ENCODE measurements at regions not wholly inside any gene's neighbourhood (a gene's known extent, or its start where the extent isn't known, plus 50 kb on each side); places are given as distances from the start of the nearest gene placed in this dataset.
"Not testable (repeated sequence)": the region's sequence is repeated elsewhere in the genome, so short reads cannot be mapped to it uniquely, and the experiment has no call there.

DNA sequence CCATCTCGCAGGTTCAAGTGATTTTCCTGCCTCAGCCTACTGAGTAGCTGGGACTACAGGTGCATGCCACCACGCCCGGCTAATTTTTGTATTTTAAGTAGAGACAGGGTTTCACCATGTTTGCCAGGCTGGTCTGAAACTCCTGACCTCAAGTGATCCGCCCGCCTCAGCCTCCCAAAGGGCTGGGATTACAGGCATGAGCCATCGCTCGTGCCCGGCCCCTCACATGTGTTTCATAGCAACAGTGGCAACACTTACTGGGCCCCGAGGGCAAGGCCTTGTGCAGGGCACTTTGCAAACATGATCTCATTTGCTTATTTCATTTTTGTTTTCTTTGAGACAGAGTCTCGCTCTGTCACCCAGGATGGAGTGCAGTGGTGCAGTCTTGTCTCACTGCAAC, 171.7 kb upstream of the PPP1R26 start:
- H4K20me1 ChIP-seq (ENCODE audit: insufficient read depth, low read length); H3K4me1 ChIP-seq (ENCODE audit: control insufficient read depth, insufficient read depth, low read length); H2AK9ac ChIP-seq (replicated peaks; ENCODE audit: low read depth, low read length, poor library complexity); dilution Hi-C loops (cut with HindIII; ENCODE audit: low sequenced_read_pairs, unreplicated experiment); H4K8ac ChIP-seq (ENCODE audit: low read depth in 2 of 2, low read length in 2 of 2); H3K79me1 ChIP-seq (ENCODE audit: low read depth in 1 of 2, low read length in 2 of 2); H2BK5ac ChIP-seq (ENCODE audit: low read depth, low read length, poor library complexity, severe bottlenecking); intact Hi-C loops (cut with micrococcal nuclease); POLR2A ChIA-PET (ENCODE audit: unreplicated experiment); in situ Hi-C loops (cut with MboI; ENCODE audit: low sequenced_read_pairs); H3K4me2 ChIP-seq (ENCODE audit: low read depth, low read length); H3K14ac ChIP-seq (replicated peaks; ENCODE audit: low read depth, low read length); H2BK15ac ChIP-seq (ENCODE audit: low read depth, low read length); H3K4me3 ChIP-seq (ENCODE audit: insufficient read depth, low read depth, low read length); H2AFZ ChIP-seq (replicated peaks; ENCODE audit: low read length, poor library complexity); H3K4ac ChIP-seq (ENCODE audit: low read depth, low read length); H2BK120ac ChIP-seq (ENCODE audit: low read depth, low read length); H2AK5ac ChIP-seq (ENCODE audit: low read depth, low read length); H3K18ac ChIP-seq (ENCODE audit: low read depth, low read length); BruUV-seq (replicated peaks); H3K56ac ChIP-seq (ENCODE audit: extremely low read depth, insufficient read depth, low read length); H3K23ac ChIP-seq (ENCODE audit: low read depth, low read length); DNase-seq; H3K9me1 ChIP-seq (ENCODE audit: insufficient read depth, low read length); H3K27me3 ChIP-seq (ENCODE audit: control insufficient read depth, insufficient read depth, low read length); H3K9ac ChIP-seq (ENCODE audit: low read depth, low read length); CTCF ChIA-PET; H3K36me3 ChIP-seq (ENCODE audit: control insufficient read depth, insufficient read depth, low read length); H3K27ac ChIP-seq (ENCODE audit: insufficient read depth, low read length); H4K91ac ChIP-seq (ENCODE audit: insufficient read depth, low read depth, low read length); H2BK20ac ChIP-seq (ENCODE audit: low read depth, low read length); ATAC-seq (ENCODE audit: low read depth); H4K5ac ChIP-seq (ENCODE audit: low read depth, low read length): not testable (repeated sequence)
- 67% methylated on average over 7 of the region's 10 CpGs; no CpG with 5 or more reads in 1 of the 2 experiments for WGBS, 2 experiments (ENCODE audit: extremely low coverage in 2 of 2, insufficient read length in 1 of 2)
- peaks cover 29% of the 10 kb centered on the region for H3K9me3 ChIP-seq (ENCODE audit: control insufficient read depth, insufficient read depth, low read length)

Data from IMR-90 (cell line).